ENCODE measurements at regions not wholly inside any gene's neighbourhood (a gene's known extent, or its start where the extent isn't known, plus 50 kb on each side); places are given as distances from the start of the nearest gene placed in this dataset.

DNA sequence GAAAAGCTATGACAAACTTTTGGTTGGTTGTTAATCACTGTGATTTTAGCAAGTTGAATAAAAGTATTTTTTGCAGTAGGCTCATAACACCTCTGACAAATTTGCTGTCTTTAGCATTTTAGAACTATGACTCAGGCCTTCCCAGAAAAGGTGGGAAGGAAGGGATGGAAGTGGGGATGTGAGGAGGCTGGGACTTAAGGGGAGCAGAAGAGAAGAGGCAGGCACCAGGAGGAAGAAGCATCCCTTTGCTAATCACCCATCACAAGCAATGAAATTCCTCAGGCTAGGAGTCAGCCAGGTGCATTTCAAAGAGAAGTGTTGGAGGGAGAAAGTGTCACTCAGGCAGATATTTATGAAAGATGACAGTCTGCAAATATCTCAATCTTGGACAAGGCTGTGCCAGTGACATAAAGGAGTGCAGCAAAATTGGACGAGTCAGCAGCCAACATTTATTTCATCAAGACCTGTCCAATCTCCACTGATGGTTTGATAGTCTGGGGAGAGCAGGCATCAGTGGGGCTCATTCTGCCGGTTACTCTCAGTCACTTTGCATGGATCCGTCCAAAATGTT is 337.3 kb upstream of the ARRDC4 start:
- H3K9ac ChIP-seq (replicated peaks; ENCODE audit: extremely low read depth, insufficient read depth, low read length), result no peak overlapping the region

More for the DNA sequence above, 337.3 kb upstream of the ARRDC4 start:
- H4K20me1 ChIP-seq (replicated peaks; ENCODE audit: control insufficient read depth, extremely low read depth, insufficient read depth, low read length), result no peaks in the 10 kb centered on the region
- H3K79me2 ChIP-seq (ENCODE audit: control insufficient read depth, insufficient read depth, low read length), result no peaks in the 10 kb centered on the region
- dilution Hi-C loops (cut with MboI; ENCODE audit: extremely low pct_ligation_motif_present, low sequenced_read_pairs), result no loop called here
- H3K4me1 ChIP-seq (ENCODE audit: control insufficient read depth, extremely low read depth, insufficient read depth, low read length), result no peaks in the 10 kb centered on the region
- no peak overlapping the region for H3K4me2 ChIP-seq (ENCODE audit: insufficient read depth, low read length)
- DNase-seq (ENCODE audit: low read depth, low spot score), result no peak
- intact Hi-C loops (cut with micrococcal nuclease), result no loop called here
- ChIA-PET CTCF (no interaction called here), POLR2A (no interaction called here)
- H3K9me1 ChIP-seq (replicated peaks; ENCODE audit: control insufficient read depth, extremely low read depth, insufficient read depth, low read length), result no peaks in the 10 kb centered on the region
- no peak overlapping the region for H3K4me3 ChIP-seq (replicated peaks in 1 of 3; ENCODE audit: insufficient read depth in 1 of 3, low read depth in 1 of 3, low read length in 3 of 3)
- TF ChIP-seq GATA2 (IDR thresholded peaks at IDR 0.05; ENCODE audit: insufficient read depth, insufficient read length, low read depth, low read length) (no peak), POLR2AphosphoS5 (IDR thresholded peaks at IDR 0.05; ENCODE audit: insufficient read depth, low read depth, low read length) (no peak), FOS (IDR thresholded peaks at IDR 0.05; ENCODE audit: borderline replicate concordance, insufficient read depth, low read length) (no peak), POLR2A (IDR thresholded peaks at IDR 0.05; ENCODE audit: low read depth, low read length) (no peak), JUN (IDR thresholded peaks at IDR 0.05; ENCODE audit: borderline replicate concordance, insufficient read depth, insufficient read length, low read depth) (no peak), EZH2 (IDR thresholded peaks at IDR 0.05; ENCODE audit: borderline replicate concordance, low read depth, low read length, severe bottlenecking) (no peak), MYC (IDR thresholded peaks at IDR 0.05; ENCODE audit: low read depth, low read length) (no peak)
- TF ChIP-seq, protein P1, sequence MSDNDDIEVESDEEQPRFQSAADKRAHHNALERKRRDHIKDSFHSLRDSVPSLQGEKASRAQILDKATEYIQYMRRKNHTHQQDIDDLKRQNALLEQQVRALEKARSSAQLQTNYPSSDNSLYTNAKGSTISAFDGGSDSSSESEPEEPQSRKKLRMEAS (IDR thresholded peaks at IDR 0.05; ENCODE audit: insufficient read depth, insufficient read length), result no peak
- TF ChIP-seq, protein P2, sequence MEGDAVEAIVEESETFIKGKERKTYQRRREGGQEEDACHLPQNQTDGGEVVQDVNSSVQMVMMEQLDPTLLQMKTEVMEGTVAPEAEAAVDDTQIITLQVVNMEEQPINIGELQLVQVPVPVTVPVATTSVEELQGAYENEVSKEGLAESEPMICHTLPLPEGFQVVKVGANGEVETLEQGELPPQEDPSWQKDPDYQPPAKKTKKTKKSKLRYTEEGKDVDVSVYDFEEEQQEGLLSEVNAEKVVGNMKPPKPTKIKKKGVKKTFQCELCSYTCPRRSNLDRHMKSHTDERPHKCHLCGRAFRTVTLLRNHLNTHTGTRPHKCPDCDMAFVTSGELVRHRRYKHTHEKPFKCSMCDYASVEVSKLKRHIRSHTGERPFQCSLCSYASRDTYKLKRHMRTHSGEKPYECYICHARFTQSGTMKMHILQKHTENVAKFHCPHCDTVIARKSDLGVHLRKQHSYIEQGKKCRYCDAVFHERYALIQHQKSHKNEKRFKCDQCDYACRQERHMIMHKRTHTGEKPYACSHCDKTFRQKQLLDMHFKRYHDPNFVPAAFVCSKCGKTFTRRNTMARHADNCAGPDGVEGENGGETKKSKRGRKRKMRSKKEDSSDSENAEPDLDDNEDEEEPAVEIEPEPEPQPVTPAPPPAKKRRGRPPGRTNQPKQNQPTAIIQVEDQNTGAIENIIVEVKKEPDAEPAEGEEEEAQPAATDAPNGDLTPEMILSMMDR (IDR thresholded peaks at IDR 0.05; ENCODE audit: extremely low read depth in 1 of 2, insufficient read depth in 1 of 2, low read depth in 1 of 2, low read length in 2 of 2), result no peak
- H3K27ac ChIP-seq (ENCODE audit: insufficient read depth, low read depth, low read length), result no peak overlapping the region
- no peak for FAIRE-seq
- no peak overlapping the region for H2AFZ ChIP-seq (ENCODE audit: low read depth, low read length)
- no TSS peak for BruUV-seq (replicated peaks)
- no peaks in the 10 kb centered on the region for H3K9me3 ChIP-seq (replicated peaks; ENCODE audit: control insufficient read depth, insufficient read depth, low read length)
- no peaks in the 10 kb centered on the region for H3K27me3 ChIP-seq (ENCODE audit: control insufficient read depth in 2 of 2, insufficient read depth in 2 of 2, low read length in 2 of 2)
- H3K36me3 ChIP-seq (ENCODE audit: control insufficient read depth in 2 of 2, extremely low read depth in 1 of 2, insufficient read depth in 2 of 2, low read length in 2 of 2), result no peaks in the 10 kb centered on the region

All from endothelial cell of umbilical vein (primary cell).